HL-60 (cell line): ENCODE measurements at regions not wholly inside any gene's neighbourhood (a gene's known extent, or its start where the extent isn't known, plus 50 kb on each side); places are given as distances from the start of the nearest gene placed in this dataset.
A peak's percentile ranks its signal among the peaks of the same experiment; 100 is the strongest.
"Not testable (repeated sequence)": the region's sequence is repeated elsewhere in the genome, so short reads cannot be mapped to it uniquely, and the experiment has no call there.

Experiments used
- DNase-seq, 2 experiments: peaks; one replicate each; pipeline ENCODE4 v3.0.0-alpha.2; 2010 to 2020; ENCODE audit warnings: low read depth in 1 of 2, low spot score in 1 of 2
- H3K27ac ChIP-seq: fragments of 250-450 bp; sonication (Bioruptor Pico); replicated peaks from 2 replicates; pipeline ENCODE4 v1.5.1; 2020; ENCODE audit warnings: mild to moderate bottlenecking, moderate library complexity
- H3K27me3 ChIP-seq: fragments of 250-450 bp; sonication (Bioruptor Pico); 2 replicates; pipeline ENCODE4 v1.5.1; 2021; ENCODE audit warnings: mild to moderate bottlenecking, moderate library complexity; ENCODE audit not compliant: insufficient read depth, poor library complexity, severe bottlenecking
- H3K4me3 ChIP-seq: replicated peaks from 2 replicates; pipeline ENCODE4 v1.5.1; 2011; ENCODE audit warnings: mild to moderate bottlenecking, control low read depth, low read length; ENCODE audit not compliant: insufficient read depth
- GABPA ChIP-seq: IDR thresholded peaks from 2 replicates; pipeline ENCODE4 v1.6.1; 2012; ENCODE audit warnings: low read depth
- POLR2AphosphoS5 ChIP-seq: IDR thresholded peaks from 2 replicates; pipeline ENCODE4 v1.6.1; 2012; ENCODE audit warnings: low read depth
- SPI1 ChIP-seq: IDR thresholded peaks from 2 replicates; pipeline ENCODE4 v1.6.1; 2012; ENCODE audit warnings: low read depth, mild to moderate bottlenecking, borderline replicate concordance
- TF ChIP-seq, protein P1 (sequence below): IDR thresholded peaks from one replicate; pipeline ENCODE4 v1.5.1; 2011; ENCODE audit warnings: low read length, control low read depth, inconsistent platforms; ENCODE audit not compliant: insufficient read depth
- TF ChIP-seq, protein P2 (sequence below): IDR thresholded peaks from 2 replicates; pipeline ENCODE4 v1.6.1; 2012; ENCODE audit warnings: low read depth; ENCODE audit not compliant: insufficient replicate concordance

DNA sequence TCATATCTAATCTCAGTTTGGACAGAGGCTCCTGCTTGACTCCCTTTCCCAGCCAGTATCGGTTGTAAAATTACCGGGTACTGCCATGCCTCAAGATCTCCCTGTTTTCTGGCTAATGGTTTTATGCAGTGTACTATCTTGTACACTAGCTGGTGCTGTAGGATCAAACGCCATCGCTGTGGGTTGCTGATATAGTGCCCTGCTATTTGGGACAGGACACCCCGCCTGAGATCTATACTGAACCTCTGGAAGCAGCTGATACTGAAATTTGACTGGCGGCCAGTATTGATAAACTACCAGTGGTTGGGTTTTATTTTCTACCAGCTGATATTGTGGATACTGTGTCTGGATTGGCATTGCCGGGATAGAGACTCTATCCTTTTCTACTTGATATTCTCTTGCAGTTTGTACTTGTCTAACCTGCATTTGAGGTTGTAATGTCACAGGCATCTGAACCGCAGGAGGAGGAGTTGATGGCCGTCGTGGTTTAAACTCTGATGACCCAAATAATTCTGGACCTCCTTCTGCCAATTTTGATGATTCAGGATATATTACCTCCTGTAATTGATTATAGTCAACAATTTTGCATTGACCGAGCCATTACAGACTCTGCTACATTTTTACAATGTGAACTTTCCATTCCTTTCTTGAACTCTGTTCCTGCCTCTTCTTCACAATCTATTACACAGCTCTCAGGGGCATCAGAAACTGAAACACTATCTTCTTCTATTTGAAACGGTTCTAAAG, 112.5 kb upstream of the LARP1 start:
- no peak overlapping the region for H3K27ac ChIP-seq
- TF ChIP-seq, protein P1, sequence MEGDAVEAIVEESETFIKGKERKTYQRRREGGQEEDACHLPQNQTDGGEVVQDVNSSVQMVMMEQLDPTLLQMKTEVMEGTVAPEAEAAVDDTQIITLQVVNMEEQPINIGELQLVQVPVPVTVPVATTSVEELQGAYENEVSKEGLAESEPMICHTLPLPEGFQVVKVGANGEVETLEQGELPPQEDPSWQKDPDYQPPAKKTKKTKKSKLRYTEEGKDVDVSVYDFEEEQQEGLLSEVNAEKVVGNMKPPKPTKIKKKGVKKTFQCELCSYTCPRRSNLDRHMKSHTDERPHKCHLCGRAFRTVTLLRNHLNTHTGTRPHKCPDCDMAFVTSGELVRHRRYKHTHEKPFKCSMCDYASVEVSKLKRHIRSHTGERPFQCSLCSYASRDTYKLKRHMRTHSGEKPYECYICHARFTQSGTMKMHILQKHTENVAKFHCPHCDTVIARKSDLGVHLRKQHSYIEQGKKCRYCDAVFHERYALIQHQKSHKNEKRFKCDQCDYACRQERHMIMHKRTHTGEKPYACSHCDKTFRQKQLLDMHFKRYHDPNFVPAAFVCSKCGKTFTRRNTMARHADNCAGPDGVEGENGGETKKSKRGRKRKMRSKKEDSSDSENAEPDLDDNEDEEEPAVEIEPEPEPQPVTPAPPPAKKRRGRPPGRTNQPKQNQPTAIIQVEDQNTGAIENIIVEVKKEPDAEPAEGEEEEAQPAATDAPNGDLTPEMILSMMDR = peak; percentile 73
- no peak for TF ChIP-seq POLR2AphosphoS5
- TF ChIP-seq, protein P2, sequence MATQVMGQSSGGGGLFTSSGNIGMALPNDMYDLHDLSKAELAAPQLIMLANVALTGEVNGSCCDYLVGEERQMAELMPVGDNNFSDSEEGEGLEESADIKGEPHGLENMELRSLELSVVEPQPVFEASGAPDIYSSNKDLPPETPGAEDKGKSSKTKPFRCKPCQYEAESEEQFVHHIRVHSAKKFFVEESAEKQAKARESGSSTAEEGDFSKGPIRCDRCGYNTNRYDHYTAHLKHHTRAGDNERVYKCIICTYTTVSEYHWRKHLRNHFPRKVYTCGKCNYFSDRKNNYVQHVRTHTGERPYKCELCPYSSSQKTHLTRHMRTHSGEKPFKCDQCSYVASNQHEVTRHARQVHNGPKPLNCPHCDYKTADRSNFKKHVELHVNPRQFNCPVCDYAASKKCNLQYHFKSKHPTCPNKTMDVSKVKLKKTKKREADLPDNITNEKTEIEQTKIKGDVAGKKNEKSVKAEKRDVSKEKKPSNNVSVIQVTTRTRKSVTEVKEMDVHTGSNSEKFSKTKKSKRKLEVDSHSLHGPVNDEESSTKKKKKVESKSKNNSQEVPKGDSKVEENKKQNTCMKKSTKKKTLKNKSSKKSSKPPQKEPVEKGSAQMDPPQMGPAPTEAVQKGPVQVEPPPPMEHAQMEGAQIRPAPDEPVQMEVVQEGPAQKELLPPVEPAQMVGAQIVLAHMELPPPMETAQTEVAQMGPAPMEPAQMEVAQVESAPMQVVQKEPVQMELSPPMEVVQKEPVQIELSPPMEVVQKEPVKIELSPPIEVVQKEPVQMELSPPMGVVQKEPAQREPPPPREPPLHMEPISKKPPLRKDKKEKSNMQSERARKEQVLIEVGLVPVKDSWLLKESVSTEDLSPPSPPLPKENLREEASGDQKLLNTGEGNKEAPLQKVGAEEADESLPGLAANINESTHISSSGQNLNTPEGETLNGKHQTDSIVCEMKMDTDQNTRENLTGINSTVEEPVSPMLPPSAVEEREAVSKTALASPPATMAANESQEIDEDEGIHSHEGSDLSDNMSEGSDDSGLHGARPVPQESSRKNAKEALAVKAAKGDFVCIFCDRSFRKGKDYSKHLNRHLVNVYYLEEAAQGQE = no peak
- TF ChIP-seq GABPA = no peak
- no peak for TF ChIP-seq SPI1
- no peaks in the 10 kb centered on the region for H3K27me3 ChIP-seq
- DNase-seq = peak in 1 of 2 experiments; percentile 37
- no peak overlapping the region for H3K4me3 ChIP-seq

DNA sequence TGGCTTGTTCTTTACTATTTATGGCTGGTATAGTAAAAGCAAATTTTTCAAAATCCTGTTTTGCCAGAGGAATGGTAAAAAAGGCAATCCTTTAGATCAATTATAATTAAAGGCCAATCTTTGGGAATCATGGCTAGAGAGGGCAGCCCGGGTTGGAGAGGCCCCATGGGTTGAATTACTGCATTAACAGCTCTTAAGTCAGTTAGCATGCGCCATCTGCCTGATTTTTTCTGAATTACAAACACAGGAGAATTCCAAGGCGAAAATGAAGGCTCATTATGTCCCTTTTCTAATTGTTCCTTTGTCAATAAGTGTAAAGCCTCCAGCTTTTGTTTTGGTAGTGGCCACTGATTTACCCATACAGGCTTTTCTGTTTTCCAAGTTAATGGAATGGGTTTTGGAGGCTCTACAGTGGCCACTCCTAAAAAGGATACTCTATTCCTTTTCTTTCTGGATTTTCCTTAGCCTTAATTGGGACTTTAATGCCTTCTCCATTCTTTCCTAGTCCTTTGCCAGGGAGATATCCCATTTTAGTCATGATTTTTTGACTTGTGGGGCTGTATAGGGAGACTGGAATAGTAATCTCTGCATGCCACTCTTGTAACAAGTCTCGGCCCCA, 114.9 kb upstream of the LARP1 start:
- H3K4me3 ChIP-seq, H3K27me3 ChIP-seq, H3K27ac ChIP-seq: not testable (repeated sequence)
- TF ChIP-seq, protein P1 = peak; percentile 10
- peak in 1 of 2 experiments; percentile 19 for DNase-seq

DNA sequence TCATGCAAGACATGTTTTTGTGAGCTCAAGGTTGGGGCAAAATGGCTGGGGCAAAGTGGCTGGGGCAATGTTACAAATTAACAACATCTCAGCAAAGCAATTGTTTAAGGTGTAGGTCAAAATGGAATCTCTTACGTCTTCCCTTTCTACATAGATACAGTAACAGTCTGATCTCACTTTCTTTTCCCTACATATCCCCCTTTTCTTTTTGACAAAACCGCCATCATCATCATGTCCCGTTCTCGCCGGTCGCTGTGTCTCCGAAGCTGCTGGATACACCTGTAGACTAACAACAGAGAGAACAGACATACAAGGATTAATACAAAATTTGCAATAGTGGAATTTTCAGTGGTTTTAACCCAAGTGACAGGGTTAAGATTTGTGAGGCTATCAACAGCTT, 118.4 kb upstream of the LARP1 start:
- not testable (repeated sequence) for H3K27ac ChIP-seq, H3K4me3 ChIP-seq, H3K27me3 ChIP-seq, DNase-seq

DNA sequence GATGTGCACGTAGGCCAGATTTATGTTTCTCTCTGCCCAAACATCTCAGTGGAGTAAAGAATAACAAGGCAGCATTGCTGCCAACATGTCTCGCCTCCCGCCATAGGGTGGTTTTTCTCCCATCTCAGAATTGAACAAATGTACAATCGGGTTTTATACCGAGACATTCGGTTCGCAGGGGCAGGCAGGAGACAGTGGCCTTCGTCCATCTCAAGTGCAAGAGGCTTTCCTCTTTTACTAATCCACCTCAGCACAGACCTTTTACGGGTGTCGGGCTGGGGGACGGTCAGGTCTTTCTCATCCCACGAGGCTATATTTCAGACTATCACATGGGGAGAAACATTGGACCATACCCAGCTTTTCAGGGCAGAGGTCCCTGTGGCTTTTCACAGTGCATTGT, 118.9 kb upstream of the LARP1 start:
- not testable (repeated sequence) for H3K27ac ChIP-seq, DNase-seq, H3K4me3 ChIP-seq, H3K27me3 ChIP-seq

DNA sequence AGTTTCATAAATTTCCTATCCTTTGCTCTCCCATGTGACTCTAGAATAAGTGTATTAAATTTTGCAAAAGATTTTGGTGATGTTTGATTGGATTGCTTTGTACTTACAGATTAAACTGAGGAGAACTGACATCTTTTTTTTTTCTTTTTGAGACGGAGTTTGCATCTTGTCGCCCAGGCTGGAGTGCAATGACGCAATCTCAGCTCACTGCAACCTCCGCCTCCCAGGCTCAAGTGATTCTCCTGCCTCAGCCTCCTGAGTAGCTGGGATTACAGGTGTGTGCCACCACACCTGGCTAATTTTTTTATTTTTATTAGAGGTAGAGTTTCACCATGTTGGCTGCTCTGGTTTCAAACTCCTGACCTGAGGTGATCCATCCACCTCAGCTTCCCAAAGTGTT, 121.4 kb upstream of the LARP1 start:
- not testable (repeated sequence) for H3K4me3 ChIP-seq, DNase-seq, H3K27me3 ChIP-seq, H3K27ac ChIP-seq

DNA sequence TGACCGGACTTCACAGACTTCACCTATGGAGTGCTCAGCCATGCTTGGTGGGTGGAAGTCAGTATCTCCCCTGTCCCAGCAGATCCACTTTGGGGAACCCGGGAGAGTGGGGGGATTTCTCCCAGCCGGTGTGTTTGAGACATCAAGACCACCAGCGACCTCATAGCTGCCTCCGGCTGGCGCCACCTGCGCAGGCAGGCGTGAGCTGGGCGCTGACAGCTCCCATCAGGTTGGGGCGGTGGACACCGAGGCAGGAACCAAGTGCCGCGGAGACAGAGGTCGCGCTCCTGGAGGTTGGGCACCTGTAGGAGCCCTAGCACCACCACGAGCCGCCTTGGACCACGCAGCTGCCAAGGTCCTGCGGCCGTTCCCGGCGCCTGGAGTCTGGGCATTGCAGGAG, 124.0 kb upstream of the LARP1 start:
- no peak overlapping the region for H3K4me3 ChIP-seq
- TF ChIP-seq, protein P2 = no peak
- TF ChIP-seq POLR2AphosphoS5 = no peak
- TF ChIP-seq, protein P1 = no peak
- no peak for TF ChIP-seq SPI1
- TF ChIP-seq GABPA = no peak
- no peaks in the 10 kb centered on the region for H3K27me3 ChIP-seq
- no peak for DNase-seq
- H3K27ac ChIP-seq = no peak overlapping the region
